ENCODE measurements at regions not wholly inside any gene's neighbourhood (a gene's known extent, or its start where the extent isn't known, plus 50 kb on each side); places are given as distances from the start of the nearest gene placed in this dataset.

DNA sequence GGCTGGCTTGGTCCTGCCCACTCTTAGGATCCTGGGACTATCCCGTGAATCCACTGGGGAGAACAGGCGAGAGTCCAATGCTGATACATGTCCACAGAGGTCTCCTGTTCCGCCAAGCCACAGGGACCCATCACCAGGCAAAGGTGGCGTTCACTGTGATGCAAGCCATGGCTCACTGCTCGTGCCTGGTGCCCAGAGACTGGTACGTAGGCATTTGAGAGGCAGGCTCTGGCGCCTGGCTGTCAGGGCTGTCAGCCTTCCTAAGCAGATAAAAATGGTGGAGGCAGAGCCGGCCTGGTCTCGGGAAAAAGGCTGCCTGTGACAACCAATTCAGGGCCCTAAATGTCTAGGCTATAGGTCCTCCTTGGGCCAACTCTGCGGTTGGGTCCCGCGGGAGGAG lies 2329.0 kb downstream of the TP53TG3F start:
- no peaks in the 10 kb centered on the region for H3K36me3 ChIP-seq
- no peaks in the 10 kb centered on the region for H3K4me1 ChIP-seq
- peaks cover 0 to 38% (median 4%) of the 10 kb centered on the region in 4 donors for H3K9me3 ChIP-seq
- H3K4me3 ChIP-seq = no peak overlapping the region
- TF ChIP-seq EP300 (IDR thresholded peaks at IDR 0.05) (no peak), POLR2A (IDR thresholded peaks at IDR 0.05) (no peak), POLR2AphosphoS5 (IDR thresholded peaks at IDR 0.05) (no peak)
- TF ChIP-seq, protein P1, sequence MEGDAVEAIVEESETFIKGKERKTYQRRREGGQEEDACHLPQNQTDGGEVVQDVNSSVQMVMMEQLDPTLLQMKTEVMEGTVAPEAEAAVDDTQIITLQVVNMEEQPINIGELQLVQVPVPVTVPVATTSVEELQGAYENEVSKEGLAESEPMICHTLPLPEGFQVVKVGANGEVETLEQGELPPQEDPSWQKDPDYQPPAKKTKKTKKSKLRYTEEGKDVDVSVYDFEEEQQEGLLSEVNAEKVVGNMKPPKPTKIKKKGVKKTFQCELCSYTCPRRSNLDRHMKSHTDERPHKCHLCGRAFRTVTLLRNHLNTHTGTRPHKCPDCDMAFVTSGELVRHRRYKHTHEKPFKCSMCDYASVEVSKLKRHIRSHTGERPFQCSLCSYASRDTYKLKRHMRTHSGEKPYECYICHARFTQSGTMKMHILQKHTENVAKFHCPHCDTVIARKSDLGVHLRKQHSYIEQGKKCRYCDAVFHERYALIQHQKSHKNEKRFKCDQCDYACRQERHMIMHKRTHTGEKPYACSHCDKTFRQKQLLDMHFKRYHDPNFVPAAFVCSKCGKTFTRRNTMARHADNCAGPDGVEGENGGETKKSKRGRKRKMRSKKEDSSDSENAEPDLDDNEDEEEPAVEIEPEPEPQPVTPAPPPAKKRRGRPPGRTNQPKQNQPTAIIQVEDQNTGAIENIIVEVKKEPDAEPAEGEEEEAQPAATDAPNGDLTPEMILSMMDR (IDR thresholded peaks at IDR 0.05) = no peak
- no peaks in the 10 kb centered on the region for H3K27me3 ChIP-seq
- ATAC-seq (ENCODE audit: low FRiP score in 2 of 2) (no peak), DNase-seq (peak in 1 of 2 donors; percentile 6)
- no peak overlapping the region for H3K27ac ChIP-seq
- 70 to 87% methylated on average over 12 of the region's 12 CpGs for WGBS, 2 donors

DNA sequence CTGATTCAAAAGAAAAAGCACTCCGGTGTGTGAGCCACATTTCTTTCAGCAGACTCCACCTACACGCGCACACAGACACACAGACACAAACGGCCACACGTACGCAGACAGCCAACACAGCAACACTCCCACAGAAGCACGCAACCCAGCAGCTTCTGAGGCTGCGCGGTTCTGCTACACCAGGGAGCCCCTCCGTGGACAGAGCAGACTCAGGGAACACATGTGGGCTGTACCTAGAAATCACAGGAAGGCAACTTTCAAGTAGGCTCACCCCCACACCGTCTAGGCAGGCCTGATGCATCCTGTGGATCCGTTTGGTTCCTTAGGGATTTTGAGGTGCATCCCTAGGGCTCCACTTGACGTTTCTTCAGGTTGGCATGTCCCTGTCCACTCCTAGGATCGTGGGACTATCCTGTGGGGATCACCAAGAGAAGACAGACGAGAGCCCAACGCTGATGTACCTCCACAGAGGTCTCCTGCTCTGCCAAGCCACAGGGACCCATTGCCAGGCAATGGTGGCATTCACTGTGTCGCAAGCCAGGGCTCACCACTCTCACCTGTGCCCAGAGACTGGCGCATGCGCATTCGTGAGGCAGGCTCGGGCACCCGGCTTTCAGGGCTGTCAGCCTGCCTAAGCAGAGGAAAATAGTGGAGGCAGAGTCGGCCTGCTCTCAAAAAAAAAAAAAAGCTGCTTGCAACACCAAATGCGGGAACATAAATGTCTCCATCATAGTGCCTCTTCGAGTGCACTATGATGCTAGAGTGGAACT lies 2333.3 kb downstream of the TP53TG3F start:
- TF ChIP-seq EP300 (IDR thresholded peaks at IDR 0.05) (no peak), POLR2A (IDR thresholded peaks at IDR 0.05) (no peak), POLR2AphosphoS5 (IDR thresholded peaks at IDR 0.05) (no peak)
- TF ChIP-seq, protein P1 (IDR thresholded peaks at IDR 0.05) = no peak
- DNase-seq = peak in 1 of 2 donors; percentile 33
- no peak overlapping the region for H3K4me3 ChIP-seq
- H3K36me3 ChIP-seq = no peaks in the 10 kb centered on the region
- WGBS, 2 donors = 73 to 84% methylated on average over 20 to 25 of the region's 25 CpGs
- no peaks in the 10 kb centered on the region for H3K4me1 ChIP-seq
- no peak for ATAC-seq (ENCODE audit: low FRiP score in 2 of 2)
- H3K27me3 ChIP-seq = no peaks in the 10 kb centered on the region
- H3K27ac ChIP-seq = no peak overlapping the region
- peaks cover 0 to 31% (median 2%) of the 10 kb centered on the region in 4 donors for H3K9me3 ChIP-seq

DNA sequence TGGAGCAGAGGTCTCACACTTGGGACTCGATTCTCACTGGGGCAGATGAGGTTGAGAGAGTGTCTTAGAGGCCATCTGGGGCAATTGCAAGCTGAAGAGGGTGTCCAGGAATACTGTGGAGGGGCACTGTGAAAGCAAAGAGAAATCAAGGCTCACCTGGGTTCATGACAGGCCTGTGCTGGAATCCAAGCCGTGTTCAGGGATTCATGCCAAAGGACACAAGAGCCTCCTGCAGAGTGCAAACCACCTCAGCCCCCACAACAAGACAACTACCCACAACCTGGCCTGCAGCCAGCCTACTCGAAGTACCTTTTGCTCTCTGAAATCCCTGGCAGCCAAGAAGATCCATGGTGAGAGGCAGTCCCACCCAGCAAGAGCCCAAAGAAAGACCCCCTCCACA lies 2334.2 kb downstream of the TP53TG3F start:
- Histone ChIP-seq H3K36me3 (no peaks in the 10 kb centered on the region), H3K9me3 (peaks cover 0 to 31% (median 2%) of the 10 kb centered on the region in 4 donors), H3K4me1 (no peaks in the 10 kb centered on the region), H3K27me3 (no peaks in the 10 kb centered on the region), H3K27ac (no peak overlapping the region), H3K4me3 (no peak overlapping the region)
- ATAC-seq (ENCODE audit: low FRiP score in 2 of 2) (no peak), DNase-seq (no peak)
- no peak for TF ChIP-seq POLR2A (IDR thresholded peaks at IDR 0.05)
- TF ChIP-seq EP300 (IDR thresholded peaks at IDR 0.05) = no peak
- no peak for TF ChIP-seq POLR2AphosphoS5 (IDR thresholded peaks at IDR 0.05)
- TF ChIP-seq, protein P1 (IDR thresholded peaks at IDR 0.05) = no peak
- WGBS, 2 donors = 50 to 72% methylated on average over 3 of the region's 3 CpGs

DNA sequence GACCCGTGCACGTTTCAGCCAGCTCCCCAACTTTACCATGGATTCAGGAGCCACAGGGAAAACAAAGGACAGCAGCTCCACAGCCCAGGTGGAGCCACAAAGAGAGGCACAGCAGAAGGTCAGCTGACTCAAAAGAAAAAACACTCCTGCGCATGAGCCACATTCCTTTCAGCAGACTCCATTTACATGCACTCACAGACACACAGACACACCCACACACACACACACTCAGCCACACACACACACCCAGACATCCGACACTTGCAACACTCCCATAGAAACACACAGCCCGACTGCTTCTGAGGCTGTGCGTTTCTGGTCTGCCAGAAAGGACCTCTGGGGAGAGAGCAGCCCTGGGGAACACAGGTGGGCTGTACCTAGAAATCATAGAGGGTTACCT lies 2335.5 kb downstream of the TP53TG3F start:
- peaks cover 0 to 24% (median 5%) of the 10 kb centered on the region in 4 donors for H3K9me3 ChIP-seq
- no peak overlapping the region for H3K27ac ChIP-seq
- ATAC-seq (ENCODE audit: low FRiP score in 2 of 2) (peak in 1 of 2 donors; percentile 3), DNase-seq (no peak)
- no peaks in the 10 kb centered on the region for H3K4me1 ChIP-seq
- H3K27me3 ChIP-seq = no peaks in the 10 kb centered on the region
- 64 to 66% methylated on average over 6 of the region's 6 CpGs for WGBS, 2 donors
- H3K4me3 ChIP-seq = no peak overlapping the region
- no peak for TF ChIP-seq POLR2AphosphoS5 (IDR thresholded peaks at IDR 0.05)
- TF ChIP-seq EP300 (IDR thresholded peaks at IDR 0.05) = no peak
- no peak for TF ChIP-seq POLR2A (IDR thresholded peaks at IDR 0.05)
- TF ChIP-seq, protein P1 (IDR thresholded peaks at IDR 0.05) = no peak
- no peaks in the 10 kb centered on the region for H3K36me3 ChIP-seq
